HG03095 (cell line): ENCODE measurements at regions not wholly inside any gene's neighbourhood (a gene's known extent, or its start where the extent isn't known, plus 50 kb on each side); places are given as distances from the start of the nearest gene placed in this dataset.
"Not testable (repeated sequence)": the region's sequence is repeated elsewhere in the genome, so short reads cannot be mapped to it uniquely, and the experiment has no call there.

Experiments used
- ATAC-seq: cut with Tn5 transposase; IDR thresholded peaks from one replicate; pipeline ENCODE4 v1.9.1; 2021; ENCODE audit warnings: moderate library complexity; ENCODE audit not compliant: unreplicated experiment

DNA sequence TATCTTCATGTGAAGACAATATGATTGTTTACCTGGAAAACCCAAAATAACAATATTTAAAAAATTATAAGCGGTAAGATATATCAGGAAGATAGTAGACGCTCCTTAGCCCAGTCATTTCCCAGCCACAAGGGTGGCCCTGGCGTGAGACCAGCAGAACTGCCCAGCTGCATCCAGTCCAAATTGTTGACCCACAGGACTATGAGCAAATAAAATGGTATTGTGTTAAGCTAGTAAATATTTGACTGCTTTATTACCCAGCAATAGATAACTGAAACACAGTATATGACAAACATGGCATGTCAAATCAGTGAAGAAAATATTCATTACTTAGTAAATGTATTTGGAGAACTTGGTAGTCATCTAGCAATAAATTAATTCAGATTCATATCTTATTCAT, 294.3 kb upstream of the SPAG17 start:
- no peak for ATAC-seq

DNA sequence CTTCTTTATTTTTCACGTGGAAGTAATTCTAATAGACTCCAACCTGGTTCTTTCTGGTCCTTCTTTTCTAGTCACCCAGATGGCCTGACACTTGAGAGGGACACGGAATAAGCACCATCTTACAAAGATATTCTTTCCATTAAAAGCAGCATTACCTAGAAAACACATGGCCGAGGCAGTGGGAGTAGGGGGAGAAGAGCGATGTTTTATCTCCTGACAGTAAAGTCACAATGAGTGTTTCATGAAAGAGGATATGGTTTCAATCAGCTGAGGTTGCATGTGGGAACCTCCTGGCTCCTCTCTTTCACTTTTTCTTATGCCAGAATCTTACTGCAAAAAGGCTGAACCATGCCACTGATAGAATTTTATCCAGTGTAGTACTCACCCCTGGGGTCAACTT, 288.8 kb upstream of the SPAG17 start:
- ATAC-seq, result no peak

DNA sequence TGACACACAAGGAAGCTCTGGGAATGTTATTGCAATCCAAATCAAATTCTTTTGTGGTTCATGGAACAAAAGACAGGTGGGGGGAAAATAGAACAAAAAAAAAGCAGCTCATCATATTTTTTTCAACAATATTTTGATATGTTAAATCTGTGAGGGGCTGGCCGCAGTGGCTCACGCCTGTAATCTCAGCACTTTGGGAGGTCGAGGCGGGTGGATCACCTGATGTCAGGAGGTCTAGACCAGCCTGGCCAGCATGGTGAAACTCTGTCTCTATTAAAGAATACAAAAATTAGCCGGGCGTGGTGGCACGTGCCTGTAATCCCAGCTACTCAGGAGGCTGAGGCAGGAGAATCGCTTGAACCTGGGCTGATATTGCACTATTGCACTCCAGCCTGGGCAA, 279.4 kb upstream of the SPAG17 start:
- not testable (repeated sequence) for ATAC-seq

DNA sequence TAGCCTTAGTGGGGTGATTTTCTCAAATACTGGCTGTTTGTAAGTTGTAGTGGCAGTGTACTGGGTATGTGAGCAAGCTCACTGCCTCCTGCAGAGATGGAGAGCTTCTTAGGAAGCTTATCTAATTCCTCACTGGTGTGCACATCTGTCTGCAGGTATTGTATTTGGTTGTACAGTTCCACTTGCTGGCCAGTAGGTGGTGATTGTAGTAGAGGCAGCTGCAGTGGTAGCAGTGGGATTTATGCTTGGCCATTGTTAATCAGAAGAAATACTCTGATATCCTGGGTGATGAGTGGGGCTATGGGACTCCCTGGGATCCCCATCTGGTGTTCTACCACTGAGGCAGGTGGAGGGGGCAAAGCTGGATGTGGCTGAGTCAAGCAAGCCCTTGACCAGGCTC, 276.1 kb upstream of the SPAG17 start:
- no peak for ATAC-seq

DNA sequence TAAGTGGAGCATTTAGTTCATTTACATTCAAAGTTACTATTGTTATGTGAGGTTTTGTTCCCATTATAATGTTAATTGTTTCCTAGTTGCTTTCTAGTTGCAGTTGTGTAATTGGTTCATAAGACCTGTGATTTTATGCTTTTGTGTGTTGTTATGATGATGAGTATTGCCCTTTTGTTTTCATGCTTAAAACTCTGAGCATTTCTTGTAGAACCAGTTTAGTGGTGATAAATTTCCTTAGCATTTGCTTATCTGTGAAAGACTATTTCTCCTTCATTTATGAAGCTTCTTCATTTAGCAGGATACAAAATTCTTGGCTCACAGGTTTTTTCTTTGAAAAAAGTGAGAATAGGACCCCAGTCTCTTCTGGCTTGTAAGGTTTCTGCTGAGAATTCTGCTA, 274.8 kb upstream of the SPAG17 start:
- no peak for ATAC-seq

DNA sequence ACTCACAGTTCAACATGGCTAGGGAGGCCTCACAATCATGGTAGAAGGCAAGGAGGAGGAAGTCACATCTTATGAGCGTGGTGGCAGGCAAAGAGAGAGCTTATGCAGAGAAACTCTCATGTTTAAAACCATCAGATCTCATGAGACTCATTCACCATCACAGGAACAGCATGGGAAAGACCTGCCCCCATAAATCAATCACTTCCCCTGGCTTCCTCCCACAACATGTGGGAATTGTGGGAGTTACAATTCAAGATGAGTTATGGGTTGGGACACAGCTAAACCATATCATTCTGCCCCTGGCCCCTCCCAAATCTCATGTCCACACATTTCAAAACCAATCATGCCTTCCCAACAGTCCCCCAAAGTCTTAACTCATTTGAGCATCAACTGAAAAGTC, 268.8 kb upstream of the SPAG17 start:
- not testable (repeated sequence) for ATAC-seq

DNA sequence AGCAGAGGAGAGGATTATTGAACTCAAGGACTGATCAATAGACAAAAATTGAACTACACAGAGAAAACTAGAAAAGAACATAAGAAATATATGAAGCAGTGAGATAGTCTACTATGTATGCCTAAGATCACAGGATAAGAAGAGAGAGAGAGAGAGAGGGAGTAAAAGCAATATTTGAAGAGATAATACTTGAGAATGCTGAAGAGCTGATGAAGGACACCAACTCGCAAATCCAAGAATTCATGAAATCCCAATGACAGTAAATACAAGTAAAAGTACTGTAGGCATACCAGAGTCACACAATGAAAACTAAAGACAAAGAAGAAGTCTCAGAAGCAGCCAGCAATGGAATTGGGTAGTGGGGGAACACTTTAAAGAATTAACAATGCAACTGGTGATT, 260.1 kb upstream of the SPAG17 start:
- ATAC-seq, result no peak

DNA sequence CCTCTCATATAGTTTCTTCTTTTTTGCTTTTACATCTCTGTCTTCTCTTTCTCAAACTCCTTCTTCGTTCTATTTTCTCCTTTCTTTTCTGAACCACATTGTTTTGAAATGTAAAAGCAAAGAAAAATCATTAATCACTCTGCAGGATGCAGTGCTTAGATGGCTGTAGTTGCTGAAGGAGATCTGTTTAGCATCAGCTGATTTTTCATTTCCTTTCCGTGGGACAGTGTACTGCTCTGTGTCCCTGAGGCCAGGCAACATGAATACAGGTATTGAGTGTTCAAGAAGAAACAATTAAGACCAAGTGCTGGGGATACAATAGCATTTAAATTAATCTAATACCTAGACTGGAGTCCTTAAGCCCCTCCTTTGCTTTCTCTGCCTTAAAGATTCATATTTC, 257.2 kb upstream of the SPAG17 start:
- no peak for ATAC-seq

DNA sequence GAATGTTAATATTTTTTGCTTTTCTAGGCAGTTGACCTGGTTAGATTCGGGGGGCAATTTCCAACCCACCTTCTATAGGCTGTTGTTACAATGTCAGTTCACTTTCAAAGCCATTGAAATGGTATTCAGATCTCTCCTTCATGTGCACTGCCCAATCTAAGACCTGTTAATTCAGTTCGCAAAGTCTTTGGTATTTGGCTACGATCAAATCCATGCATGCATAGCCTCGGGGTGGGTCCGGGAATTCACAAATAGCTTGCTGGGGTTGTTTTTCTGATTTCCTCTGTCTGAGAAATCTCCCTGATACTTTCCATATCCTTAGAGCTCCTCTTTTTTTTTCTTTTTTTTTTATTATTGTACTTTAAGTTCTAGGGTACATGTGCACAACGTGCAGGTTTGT, 252.6 kb upstream of the SPAG17 start:
- no peak for ATAC-seq

DNA sequence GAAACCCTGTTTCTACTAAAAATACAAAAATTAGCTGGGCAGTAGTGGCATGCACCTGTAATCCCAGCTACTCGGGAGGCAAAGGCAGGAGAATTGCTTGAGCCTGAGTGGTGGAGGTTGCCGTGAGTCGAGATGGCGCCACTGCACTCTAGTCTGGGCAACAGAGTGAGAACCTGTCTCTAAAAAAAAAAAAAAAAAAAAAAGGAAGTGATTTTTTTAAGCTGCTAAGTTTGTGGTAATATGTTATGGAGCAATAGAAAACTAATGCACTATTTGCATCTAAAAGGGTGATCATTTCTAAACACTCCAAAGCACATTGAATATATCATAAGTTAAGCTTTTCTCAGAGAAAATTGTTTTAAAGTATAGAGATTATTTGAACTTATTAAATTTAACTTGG, 244.8 kb upstream of the SPAG17 start:
- no peak for ATAC-seq

DNA sequence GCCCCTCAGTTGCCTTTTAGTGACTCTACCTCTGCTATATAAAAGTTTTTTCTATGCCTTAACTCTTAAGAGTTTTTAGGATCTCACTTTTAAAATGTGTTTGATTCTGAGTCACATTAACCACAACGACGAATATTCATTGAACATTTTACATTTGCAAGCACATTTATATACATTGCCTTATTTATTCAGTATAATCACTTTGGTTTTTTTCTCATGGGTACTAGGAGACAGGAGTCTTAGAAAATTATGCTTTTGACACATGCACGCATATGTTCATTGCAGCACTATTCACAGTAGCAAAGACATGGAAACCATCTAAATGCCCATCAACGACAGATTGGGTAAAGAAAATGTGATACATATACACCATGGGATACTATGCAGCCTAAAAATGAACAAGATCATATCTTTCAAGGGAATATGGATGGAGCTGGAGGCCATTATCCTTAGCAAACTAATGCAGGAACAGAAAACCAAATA, 236.9 kb upstream of the SPAG17 start:
- ATAC-seq, result no peak

DNA sequence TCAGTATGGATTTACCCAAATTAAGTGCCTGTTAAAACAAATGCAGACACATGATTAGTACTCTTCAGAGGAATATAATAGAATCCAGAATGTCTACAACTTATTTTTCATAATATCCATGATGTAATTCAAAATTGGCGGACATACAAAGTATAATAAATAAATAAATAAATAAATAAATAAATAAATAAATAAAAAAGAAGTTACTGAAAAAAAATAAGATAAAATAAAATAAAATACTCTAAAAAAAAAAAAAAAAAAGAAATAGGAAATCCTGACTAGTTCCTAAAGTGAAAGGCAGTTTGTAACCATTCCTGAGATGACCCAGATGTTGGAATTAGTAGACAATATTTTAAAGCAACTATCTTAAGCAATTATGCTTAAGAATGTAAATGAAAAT, 219.0 kb upstream of the SPAG17 start:
- no peak for ATAC-seq

DNA sequence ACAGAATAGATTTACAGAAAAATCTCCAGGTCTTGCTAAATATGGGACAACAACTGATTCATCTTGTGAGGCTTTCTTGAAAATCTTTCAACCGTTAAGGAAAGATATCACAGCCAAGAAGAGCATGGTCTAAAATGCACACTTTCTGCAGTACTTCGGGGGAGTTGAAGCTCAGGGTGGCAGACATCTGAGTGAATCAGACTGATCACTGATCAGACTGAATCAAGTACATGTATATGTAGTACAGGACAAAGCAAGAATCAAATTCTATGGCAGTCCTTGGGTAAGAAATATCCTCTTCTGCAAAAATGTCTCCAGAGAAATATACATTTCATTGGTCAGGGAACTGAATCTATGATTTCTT, 212.4 kb upstream of the SPAG17 start:
- no peak for ATAC-seq

DNA sequence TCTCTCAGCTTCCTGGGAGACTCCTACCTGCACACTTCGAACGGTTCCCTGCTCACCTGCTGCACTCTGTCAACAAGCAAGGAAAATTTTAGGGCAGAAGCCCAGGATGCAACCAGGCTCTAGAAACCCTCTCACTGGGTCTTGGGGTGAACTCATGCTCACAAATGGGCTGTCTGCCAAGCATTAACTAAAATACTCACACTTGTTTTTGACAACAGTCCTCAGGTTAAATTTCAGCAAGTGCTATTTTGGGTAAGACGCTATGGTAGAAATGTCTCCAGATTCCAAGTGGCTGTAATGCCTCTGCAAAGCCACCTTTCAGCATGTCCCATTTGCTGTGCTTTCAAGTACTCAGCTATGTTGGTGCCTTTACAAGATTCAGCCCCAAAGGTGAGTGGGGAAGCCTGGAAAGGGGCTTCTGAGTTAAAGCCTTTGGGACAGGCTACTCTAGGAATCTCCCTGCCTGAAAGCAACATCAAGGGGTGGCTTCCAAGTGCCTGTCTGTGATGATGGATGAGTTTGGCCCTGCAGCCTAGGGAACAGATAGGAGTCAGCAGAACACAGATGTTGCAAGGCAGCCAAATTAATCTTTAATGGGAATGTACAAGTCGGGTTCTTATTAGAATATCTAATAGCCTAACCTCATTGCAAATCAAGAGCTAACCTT, 211.9 kb upstream of the SPAG17 start:
- ATAC-seq, result no peak

DNA sequence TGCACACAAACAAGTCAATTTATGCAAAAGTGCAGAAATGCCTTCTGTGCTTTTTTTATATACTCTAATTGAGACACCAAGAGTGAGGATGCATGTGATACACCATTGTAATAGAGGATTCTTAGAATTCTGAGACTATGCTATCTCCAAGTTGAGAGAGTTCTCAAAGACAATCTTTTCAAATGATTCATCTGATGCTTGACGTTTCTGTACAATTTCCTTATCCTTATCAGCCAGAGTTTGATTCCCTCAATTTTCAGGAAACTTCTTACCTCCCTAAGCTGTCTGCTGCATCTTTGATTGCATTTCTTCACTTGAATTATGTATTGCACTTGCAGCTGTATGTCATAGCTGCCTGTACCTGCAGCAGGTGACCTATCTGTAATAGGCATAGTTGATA, 211.3 kb upstream of the SPAG17 start:
- ATAC-seq, result no peak

DNA sequence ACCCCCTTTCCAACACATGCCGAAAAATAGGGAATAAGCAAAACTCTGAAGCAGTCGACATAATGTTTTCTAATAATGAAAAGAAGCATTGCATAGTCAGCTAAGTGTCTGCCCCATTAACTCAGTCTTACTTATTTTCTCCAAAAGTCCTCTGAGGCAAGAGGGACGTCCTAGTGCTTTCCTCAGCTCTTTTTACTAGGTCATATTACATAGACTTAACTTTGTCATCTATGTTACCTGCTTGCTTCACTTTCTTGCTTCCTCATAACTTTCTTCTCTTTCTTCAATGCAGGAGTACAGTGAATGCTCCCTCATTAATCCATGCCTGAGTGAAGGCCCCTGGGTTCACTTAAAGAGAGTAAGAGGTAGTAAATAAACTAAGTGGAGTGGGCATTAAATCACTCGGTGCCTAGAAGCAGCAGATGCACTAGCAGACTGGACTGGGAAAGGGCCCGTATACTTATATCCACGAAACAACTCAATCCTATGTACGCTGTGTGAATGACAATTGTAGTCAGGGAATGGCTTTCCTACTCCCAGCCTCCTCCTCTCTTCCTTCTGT, 210.5 kb upstream of the SPAG17 start:
- no peak for ATAC-seq

DNA sequence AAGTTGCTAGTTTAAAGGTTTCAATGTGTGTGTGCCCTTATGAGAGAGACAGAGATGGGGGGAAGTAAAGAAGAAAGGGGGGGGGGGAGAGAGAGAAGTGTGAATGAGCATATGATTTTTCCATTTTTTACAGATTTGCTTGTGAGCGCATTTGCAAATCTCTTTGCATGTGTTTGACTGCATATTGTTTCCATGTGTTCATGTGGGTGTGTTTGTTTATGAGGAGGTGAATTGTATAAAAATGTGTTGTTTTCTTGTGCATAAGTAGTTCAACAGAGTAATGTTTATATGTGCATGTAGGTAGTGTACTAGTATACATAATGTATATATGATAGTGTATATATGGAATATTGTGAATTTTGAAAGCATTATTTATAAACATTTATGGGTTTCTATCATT, 205.9 kb upstream of the SPAG17 start:
- ATAC-seq, result no peak

DNA sequence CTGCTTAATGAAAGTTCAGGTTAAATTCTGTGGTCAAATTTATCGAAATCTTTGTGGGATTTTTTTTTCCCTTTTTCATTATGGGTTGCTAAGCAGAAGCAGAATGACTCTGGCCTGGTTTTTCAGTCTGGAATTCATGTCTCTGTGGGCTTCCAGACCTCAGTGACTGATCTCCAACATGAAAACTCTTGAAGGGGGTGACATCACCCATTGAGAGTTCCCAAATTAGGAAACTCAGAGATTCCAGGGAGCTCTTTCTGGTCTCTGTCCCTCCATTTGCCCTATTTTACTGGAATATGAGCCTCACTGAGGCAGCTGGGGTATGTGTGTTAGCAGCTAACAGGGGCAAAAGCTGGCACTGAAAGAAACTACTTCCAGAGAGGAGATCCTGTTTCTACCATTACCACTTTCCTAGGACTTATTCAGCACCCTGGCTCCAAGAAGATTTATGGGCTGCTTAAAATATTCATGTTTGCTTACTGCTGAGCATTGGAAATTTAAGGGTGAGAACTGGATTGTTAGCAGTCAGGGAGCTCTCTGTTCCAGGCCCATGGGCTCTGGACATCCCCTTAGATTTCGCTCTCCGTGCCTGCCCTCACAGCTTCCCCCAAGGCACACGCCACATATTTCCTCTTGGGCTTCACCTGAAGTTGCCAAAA, 203.4 kb upstream of the SPAG17 start:
- no peak for ATAC-seq

DNA sequence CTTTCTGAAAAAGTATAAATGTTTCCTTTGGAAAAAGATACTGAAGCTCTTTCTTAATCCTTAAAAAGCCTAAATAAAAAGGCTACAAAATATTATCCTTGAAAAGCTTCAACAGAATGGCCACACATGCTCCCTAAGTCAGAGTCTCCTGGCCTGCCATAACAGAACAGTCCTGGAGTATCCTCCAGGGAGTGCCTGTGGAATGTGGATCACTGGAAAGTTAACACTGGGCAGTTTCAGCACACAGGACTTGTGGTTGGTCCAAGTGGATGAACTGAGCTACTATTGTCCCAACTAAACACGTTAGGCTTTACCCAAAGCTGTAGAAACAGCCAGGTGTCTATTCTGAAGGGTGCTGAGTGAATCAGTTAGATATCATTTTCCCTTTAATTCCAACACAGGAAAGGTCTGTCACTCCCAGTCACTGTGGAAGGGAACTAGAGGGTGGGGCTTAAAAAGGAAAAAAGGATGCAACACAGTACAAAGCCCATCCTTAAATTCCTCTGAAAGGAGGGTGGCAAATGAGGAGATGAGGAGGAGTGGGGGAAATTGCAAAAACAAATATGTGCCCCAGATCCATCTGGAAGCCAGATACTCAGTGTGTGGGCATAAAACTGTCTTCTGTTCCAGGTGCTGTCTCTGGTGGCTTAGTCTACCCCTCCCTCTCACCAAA, 196.3 kb upstream of the SPAG17 start:
- ATAC-seq, result no peak

DNA sequence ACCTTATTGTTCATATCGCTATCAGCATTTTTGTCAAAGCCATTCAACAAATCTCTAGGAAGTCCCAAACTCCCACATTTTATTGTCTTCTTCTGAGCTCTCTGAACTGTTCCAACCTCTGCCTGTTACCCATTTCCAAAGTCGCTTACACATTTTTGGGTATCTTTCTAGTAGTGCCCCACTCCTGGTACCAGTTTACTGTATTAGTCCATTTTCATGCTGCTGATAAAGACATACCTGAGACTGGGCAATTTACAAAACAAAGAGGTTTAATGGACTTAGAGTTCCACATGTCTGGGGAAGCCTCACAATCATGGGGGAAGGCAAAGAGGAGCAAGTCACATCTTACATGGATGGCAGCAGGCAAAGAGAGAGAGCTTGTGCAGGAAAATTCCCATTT, 192.2 kb upstream of the SPAG17 start:
- ATAC-seq, result not testable (repeated sequence)

DNA sequence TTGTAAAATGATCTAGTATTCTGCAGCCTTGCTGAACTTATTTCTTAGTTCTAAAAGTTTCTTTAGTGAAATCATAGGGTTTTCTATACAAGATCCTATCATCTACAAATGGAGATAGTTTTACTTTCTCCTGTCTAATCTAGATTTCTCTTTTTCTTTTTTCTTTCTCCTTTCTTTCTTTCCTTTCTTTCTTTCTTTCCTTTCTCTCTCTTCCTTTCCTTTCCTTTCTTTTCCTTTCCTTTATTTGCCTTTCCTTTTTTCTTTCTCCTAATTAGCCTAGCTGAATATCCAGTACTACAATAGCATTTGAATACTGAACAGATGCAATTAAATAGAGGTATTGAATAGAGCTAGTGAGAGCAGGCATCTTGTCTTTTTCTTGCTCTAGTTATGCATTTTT, 186.6 kb upstream of the SPAG17 start:
- no peak for ATAC-seq

DNA sequence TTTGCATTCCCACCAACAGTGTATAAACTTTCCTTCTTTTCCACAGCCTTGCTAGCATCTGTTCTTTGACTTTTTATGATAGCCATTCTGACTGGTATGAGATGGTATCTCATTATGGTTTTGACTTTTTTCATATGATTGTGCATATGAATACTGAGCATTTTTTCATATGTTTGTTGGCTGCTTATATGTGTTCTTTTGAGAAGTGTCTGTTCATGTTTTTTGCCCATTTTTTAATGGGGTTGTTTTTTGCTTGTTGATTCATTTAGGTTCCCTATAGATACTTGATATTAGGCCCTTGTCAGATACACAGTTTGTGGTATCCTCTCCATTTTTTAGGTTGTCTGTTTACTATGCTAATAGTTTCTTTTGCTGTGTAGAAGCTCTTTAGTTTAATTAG, 185.8 kb upstream of the SPAG17 start:
- no peak for ATAC-seq
